ENCODE measurements at regions not wholly inside any gene's neighbourhood (a gene's known extent, or its start where the extent isn't known, plus 50 kb on each side); places are given as distances from the start of the nearest gene placed in this dataset.

DNA sequence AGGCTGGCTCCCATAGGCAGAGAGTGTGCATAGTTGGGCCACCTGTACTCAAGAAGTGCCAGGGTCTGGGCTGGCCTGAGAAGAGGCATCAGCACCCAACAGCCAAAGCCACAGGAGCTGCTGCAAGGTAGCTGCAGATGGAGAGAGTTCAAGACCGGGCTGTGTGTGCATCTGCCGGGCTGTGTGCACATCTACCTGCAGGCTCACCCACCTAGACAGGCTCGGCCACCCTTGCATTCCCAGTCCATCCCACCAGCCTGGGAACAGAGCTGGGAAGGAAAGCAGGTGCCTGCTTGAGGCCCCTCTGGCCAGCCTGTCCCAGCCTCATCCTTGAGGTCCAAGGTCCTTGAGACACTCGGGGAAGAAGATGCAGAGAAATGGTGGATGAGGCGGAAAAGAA is 194.4 kb upstream of the AJAP1 start:
- TF ChIP-seq POLR2AphosphoS5 (IDR thresholded peaks at IDR 0.05) = no peak
- TF ChIP-seq, protein P1, sequence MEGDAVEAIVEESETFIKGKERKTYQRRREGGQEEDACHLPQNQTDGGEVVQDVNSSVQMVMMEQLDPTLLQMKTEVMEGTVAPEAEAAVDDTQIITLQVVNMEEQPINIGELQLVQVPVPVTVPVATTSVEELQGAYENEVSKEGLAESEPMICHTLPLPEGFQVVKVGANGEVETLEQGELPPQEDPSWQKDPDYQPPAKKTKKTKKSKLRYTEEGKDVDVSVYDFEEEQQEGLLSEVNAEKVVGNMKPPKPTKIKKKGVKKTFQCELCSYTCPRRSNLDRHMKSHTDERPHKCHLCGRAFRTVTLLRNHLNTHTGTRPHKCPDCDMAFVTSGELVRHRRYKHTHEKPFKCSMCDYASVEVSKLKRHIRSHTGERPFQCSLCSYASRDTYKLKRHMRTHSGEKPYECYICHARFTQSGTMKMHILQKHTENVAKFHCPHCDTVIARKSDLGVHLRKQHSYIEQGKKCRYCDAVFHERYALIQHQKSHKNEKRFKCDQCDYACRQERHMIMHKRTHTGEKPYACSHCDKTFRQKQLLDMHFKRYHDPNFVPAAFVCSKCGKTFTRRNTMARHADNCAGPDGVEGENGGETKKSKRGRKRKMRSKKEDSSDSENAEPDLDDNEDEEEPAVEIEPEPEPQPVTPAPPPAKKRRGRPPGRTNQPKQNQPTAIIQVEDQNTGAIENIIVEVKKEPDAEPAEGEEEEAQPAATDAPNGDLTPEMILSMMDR (IDR thresholded peaks at IDR 0.05) = no peak
- no peak for TF ChIP-seq POLR2A (IDR thresholded peaks at IDR 0.05; ENCODE audit: low read depth)
- TF ChIP-seq EP300 (IDR thresholded peaks at IDR 0.05) = no peak
